GM18873 (cell line): ENCODE measurements at regions not wholly inside any gene's neighbourhood (a gene's known extent, or its start where the extent isn't known, plus 50 kb on each side); places are given as distances from the start of the nearest gene placed in this dataset.

ENCODE experiments used
- ATAC-seq: cut with Tn5 transposase; IDR thresholded peaks from one replicate; pipeline ENCODE4 v1.9.1; 2021; ENCODE audit warnings: mild to moderate bottlenecking, moderate library complexity, moderate number of reproducible peaks; ENCODE audit not compliant: unreplicated experiment, low FRiP score

GRCh38 chr16:59701963-59702930 lies 968.1 kb upstream of the GOT2 start:
- ATAC-seq, result no peak

GRCh38 chr16:59699786-59700185 lies 965.7 kb upstream of the GOT2 start:
- ATAC-seq, result no peak

- ATAC-seq, result no peak
These were observed 964.4 kb upstream of the GOT2 start for GRCh38 chr16:59698346-59699020.

- ATAC-seq, result no peak
These were observed 963.6 kb upstream of the GOT2 start for GRCh38 chr16:59697761-59698160.

- ATAC-seq, result no peak
These were observed 963.1 kb upstream of the GOT2 start for GRCh38 chr16:59697236-59697635.

- no peak for ATAC-seq
These were observed 962.4 kb upstream of the GOT2 start for GRCh38 chr16:59696495-59696894.

GRCh38 chr16:59690216-59690615 lies 956.1 kb upstream of the GOT2 start:
- no peak for ATAC-seq

GRCh38 chr16:59688006-59688405 lies 953.9 kb upstream of the GOT2 start:
- ATAC-seq, result no peak

- no peak for ATAC-seq
These were observed 952.3 kb upstream of the GOT2 start for GRCh38 chr16:59686405-59686804.

- ATAC-seq, result no peak
These were observed 950.8 kb upstream of the GOT2 start for GRCh38 chr16:59684911-59685310.

GRCh38 chr16:59683709-59684108 lies 949.6 kb upstream of the GOT2 start:
- no peak for ATAC-seq

- ATAC-seq, result no peak
These were observed 931.6 kb upstream of the GOT2 start for GRCh38 chr16:59665618-59666220.

GRCh38 chr16:59658572-59658971 lies 924.5 kb upstream of the GOT2 start:
- no peak for ATAC-seq

- ATAC-seq, result no peak
These were observed 920.9 kb upstream of the GOT2 start for GRCh38 chr16:59655031-59655430.

GRCh38 chr16:59654455-59654854 lies 920.3 kb upstream of the GOT2 start:
- ATAC-seq, result no peak

- no peak for ATAC-seq
These were observed 917.5 kb upstream of the GOT2 start for GRCh38 chr16:59651662-59652061.

GRCh38 chr16:59645194-59645593 lies 911.1 kb upstream of the GOT2 start:
- ATAC-seq, result no peak

GRCh38 chr16:59635674-59636073 lies 901.6 kb upstream of the GOT2 start:
- no peak for ATAC-seq

- ATAC-seq, result no peak
These were observed 900.8 kb upstream of the GOT2 start for GRCh38 chr16:59634951-59635350.

- ATAC-seq, result no peak
These were observed 900.0 kb upstream of the GOT2 start for GRCh38 chr16:59634004-59634579.

GRCh38 chr16:59632276-59632855 lies 898.2 kb upstream of the GOT2 start:
- ATAC-seq, result no peak
